Karpas-422 (cell line): ENCODE measurements at regions not wholly inside any gene's neighbourhood (a gene's known extent, or its start where the extent isn't known, plus 50 kb on each side); places are given as distances from the start of the nearest gene placed in this dataset.
"Not testable (repeated sequence)": the region's sequence is repeated elsewhere in the genome, so short reads cannot be mapped to it uniquely, and the experiment has no call there.

Experiments used
- DNase-seq: peaks from one replicate; pipeline ENCODE4 v3.0.0-alpha.2; 2015
- H2AFZ ChIP-seq: fragments of 200-600 bp; sonication (generic); 2 replicates; pipeline ENCODE4 v1.6.1; 2014; ENCODE audit warnings: antibody characterized with exemption, low read length, mixed read lengths
- H3K27ac ChIP-seq: fragments of 200-600 bp; sonication (generic); 2 replicates; pipeline ENCODE4 v1.5.1; 2014; ENCODE audit warnings: mild to moderate bottlenecking, low read length, moderate library complexity
- H3K27me3 ChIP-seq: fragments of 200-600 bp; sonication (generic); 2 replicates; pipeline ENCODE4 v1.6.1; 2014; ENCODE audit warnings: low read length, mixed read lengths
- H3K36me3 ChIP-seq: fragments of 200-600 bp; sonication (generic); 2 replicates; pipeline ENCODE4 v1.6.1; 2014; ENCODE audit warnings: low read length, mixed read lengths; ENCODE audit not compliant: insufficient read depth
- H3K4me1 ChIP-seq: fragments of 200-600 bp; sonication (generic); 2 replicates; pipeline ENCODE4 v1.6.1; 2014; ENCODE audit warnings: mild to moderate bottlenecking, low read length, mixed read lengths
- H3K4me2 ChIP-seq: fragments of 200-600 bp; sonication (generic); 2 replicates; pipeline ENCODE4 v1.6.1; 2014; ENCODE audit warnings: low read length, low read depth, mild to moderate bottlenecking; ENCODE audit not compliant: poor library complexity, severe bottlenecking
- H3K4me3 ChIP-seq: fragments of 200-600 bp; sonication (generic); 2 replicates; pipeline ENCODE4 v1.5.1; 2014; ENCODE audit warnings: mild to moderate bottlenecking, antibody characterized with exemption, low read length, mixed read lengths
- H3K79me2 ChIP-seq: fragments of 200-600 bp; sonication (generic); 2 replicates; pipeline ENCODE4 v1.6.1; 2014; ENCODE audit warnings: mild to moderate bottlenecking, low read length, mixed read lengths
- H3K9ac ChIP-seq: fragments of 200-600 bp; sonication (generic); 2 replicates; pipeline ENCODE4 v1.6.0; 2014; ENCODE audit warnings: low read length
- H3K9me2 ChIP-seq: fragments of 200-600 bp; sonication (generic), shearing (Covaris generic); replicated peaks from 2 replicates; pipeline ENCODE4 v1.6.0; 2014; ENCODE audit warnings: mild to moderate bottlenecking, low read length, moderate library complexity; ENCODE audit not compliant: insufficient read depth
- H3K9me3 ChIP-seq: fragments of 300-700, 200-600 bp; sonication (generic); 2 replicates; pipeline ENCODE4 v1.6.1; 2014; ENCODE audit warnings: low read length, mixed read lengths
- H4K20me1 ChIP-seq: fragments of 200-600 bp; sonication (generic); 2 replicates; pipeline ENCODE4 v1.6.1; 2014; ENCODE audit warnings: mild to moderate bottlenecking, antibody characterized with exemption, low read length, low read depth; ENCODE audit not compliant: insufficient read depth

DNA sequence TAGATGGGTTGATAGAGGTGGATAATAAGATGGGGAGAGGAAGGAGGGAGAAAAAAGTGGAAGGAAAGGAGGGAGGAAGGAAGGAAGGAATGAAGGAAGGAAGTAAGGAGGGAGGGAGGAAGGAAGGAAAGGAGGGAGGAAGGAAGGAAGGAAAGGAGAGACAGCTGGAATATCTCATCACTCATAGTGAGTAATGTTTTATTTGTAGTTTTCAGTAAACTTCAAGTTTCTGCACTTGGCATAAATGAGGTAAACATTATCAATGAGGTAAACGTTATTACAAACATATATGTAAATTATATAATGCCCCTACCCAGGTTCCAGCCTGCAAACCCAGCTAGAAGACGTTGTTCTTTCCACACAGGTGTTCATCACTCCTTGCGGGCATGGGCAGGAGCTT, 89.8 kb upstream of the XYLT1 start:
- no peaks in the 10 kb centered on the region for H3K27me3 ChIP-seq
- no peak overlapping the region for H3K27ac ChIP-seq
- no peaks in the 10 kb centered on the region for H3K36me3 ChIP-seq
- no peaks in the 10 kb centered on the region for H3K4me1 ChIP-seq
- no peak for DNase-seq
- no peak overlapping the region for H3K9ac ChIP-seq
- no peaks in the 10 kb centered on the region for H3K79me2 ChIP-seq
- no peak overlapping the region for H3K4me2 ChIP-seq
- no peaks in the 10 kb centered on the region for H3K9me3 ChIP-seq
- H3K4me3 ChIP-seq = no peak overlapping the region
- H2AFZ ChIP-seq = no peak overlapping the region
- H4K20me1 ChIP-seq = 0 out of 2 replicates have a peak, but pooled peaks cover 4% of the 10 kb centered on the region
- no peaks in the 10 kb centered on the region for H3K9me2 ChIP-seq

DNA sequence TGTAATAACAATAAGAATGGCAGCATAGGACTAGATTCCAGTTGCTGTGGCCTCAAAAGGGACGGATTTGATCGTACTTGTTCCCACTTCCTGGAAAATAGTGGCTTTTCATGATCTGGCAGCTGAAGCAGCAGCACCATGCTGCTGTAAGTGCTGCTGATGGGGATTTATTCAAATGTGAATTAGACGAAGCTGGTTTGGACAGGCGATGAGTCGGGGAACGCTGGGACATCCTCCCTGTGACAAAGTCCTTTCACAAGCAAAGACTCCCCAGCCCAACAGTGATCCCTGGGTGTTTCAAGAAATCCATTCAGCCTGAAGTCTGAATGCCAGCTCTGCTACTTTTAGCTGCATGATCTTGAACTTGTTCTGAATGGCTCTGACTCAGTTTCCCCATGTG, 88.6 kb upstream of the XYLT1 start:
- H2AFZ ChIP-seq = no peak overlapping the region
- H4K20me1 ChIP-seq = 0 out of 2 replicates have a peak, but pooled peaks cover 4% of the 10 kb centered on the region
- H3K27ac ChIP-seq = no peak overlapping the region
- no peaks in the 10 kb centered on the region for H3K9me3 ChIP-seq
- no peak for DNase-seq
- no peaks in the 10 kb centered on the region for H3K79me2 ChIP-seq
- no peaks in the 10 kb centered on the region for H3K4me1 ChIP-seq
- no peak overlapping the region for H3K4me2 ChIP-seq
- H3K36me3 ChIP-seq = no peaks in the 10 kb centered on the region
- no peak overlapping the region for H3K9ac ChIP-seq
- no peak overlapping the region for H3K4me3 ChIP-seq
- H3K27me3 ChIP-seq = no peaks in the 10 kb centered on the region
- H3K9me2 ChIP-seq = no peaks in the 10 kb centered on the region

DNA sequence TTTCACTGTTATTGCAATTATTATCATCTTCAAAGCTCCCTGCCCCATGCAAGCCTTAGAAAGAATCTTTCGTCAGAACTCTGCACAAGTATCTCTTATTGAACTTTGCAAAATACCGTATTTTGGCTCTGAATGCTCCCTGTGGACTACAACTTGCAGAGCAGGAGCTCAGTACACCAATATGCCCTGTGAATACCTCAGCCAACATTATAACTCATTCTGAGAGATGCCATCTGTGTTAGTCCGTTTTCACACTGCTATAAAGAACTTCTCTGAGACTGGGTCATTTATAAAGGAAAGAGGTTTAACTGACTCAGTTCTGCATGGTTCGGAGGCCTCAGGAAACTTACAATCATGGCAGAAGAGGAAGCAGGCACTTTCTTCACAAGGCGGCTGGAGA, 87.2 kb upstream of the XYLT1 start:
- no peaks in the 10 kb centered on the region for H3K79me2 ChIP-seq
- H3K9ac ChIP-seq = no peak overlapping the region
- DNase-seq = no peak
- H3K36me3 ChIP-seq = no peaks in the 10 kb centered on the region
- no peaks in the 10 kb centered on the region for H3K9me3 ChIP-seq
- H4K20me1 ChIP-seq = 0 out of 2 replicates have a peak, but pooled peaks cover 2% of the 10 kb centered on the region
- no peak overlapping the region for H3K4me3 ChIP-seq
- H3K27me3 ChIP-seq = no peaks in the 10 kb centered on the region
- H3K27ac ChIP-seq = no peak overlapping the region
- H3K9me2 ChIP-seq = no peaks in the 10 kb centered on the region
- no peak overlapping the region for H3K4me2 ChIP-seq
- no peaks in the 10 kb centered on the region for H3K4me1 ChIP-seq
- H2AFZ ChIP-seq = no peak overlapping the region

DNA sequence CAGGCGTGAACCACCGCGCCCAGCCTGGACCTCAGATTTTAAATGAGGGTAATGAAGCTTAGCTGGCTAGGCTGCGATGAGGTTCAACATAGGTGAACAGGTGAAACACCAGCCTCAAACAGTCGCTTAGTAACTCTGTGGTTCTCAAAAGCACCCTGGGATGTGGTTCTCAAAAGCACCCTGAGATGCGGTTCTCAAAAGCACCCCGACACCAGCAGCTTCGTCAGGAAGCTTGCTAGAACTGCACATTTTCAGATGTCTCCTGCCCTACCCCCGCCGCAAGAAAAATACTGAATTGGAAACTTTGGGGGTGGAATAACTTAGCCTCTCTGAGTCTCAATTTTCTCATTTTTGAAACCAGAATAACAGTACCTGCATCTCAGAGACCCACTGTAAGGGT, 86.7 kb upstream of the XYLT1 start:
- H3K4me3 ChIP-seq = no peak overlapping the region
- H4K20me1 ChIP-seq = no peaks in the 10 kb centered on the region
- no peak for DNase-seq
- no peaks in the 10 kb centered on the region for H3K36me3 ChIP-seq
- no peak overlapping the region for H2AFZ ChIP-seq
- H3K4me1 ChIP-seq = no peaks in the 10 kb centered on the region
- H3K27me3 ChIP-seq = no peaks in the 10 kb centered on the region
- H3K9me2 ChIP-seq = no peaks in the 10 kb centered on the region
- no peak overlapping the region for H3K27ac ChIP-seq
- H3K9me3 ChIP-seq = no peaks in the 10 kb centered on the region
- H3K79me2 ChIP-seq = no peaks in the 10 kb centered on the region
- no peak overlapping the region for H3K4me2 ChIP-seq
- H3K9ac ChIP-seq = no peak overlapping the region

DNA sequence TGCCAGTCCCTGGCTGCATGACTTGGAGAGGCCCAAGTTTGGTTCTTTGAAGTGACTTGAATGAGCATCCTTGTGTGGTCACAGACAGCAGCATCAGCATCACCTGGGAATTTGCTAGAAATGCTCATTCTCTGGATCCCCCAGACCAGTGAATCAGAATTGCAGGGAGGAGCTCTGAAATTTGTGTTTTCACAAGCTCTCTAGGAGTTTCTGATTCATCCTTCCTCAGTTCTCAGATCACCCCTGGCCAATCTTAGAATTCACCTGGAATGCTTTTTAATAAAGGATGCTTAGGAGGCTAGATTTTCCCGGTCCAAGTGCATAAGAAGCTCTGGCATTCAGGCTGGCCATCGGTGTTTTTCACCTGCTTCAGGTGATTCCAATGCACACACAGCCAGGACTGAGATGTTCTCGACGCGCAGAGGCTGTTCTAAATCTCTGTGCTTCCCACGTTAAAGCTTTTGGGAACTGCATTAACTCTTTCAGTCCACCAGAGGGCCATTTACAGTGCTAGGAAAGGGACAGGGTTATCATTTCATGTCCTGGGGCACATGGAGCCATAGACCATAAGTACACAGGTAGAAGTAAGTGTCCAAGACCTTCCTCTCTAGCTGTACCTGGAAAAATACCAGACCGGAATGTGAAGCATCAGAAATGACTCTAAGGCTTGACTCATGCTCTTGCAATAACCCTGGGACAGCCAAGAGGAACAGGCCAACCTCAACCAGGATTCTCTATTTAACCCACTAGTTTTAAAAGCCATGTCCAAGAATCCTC, 85.7 kb upstream of the XYLT1 start:
- H4K20me1 ChIP-seq = no peaks in the 10 kb centered on the region
- no peak overlapping the region for H3K4me2 ChIP-seq
- no peak overlapping the region for H3K27ac ChIP-seq
- H3K27me3 ChIP-seq = no peaks in the 10 kb centered on the region
- H3K36me3 ChIP-seq = no peaks in the 10 kb centered on the region
- H3K4me1 ChIP-seq = no peaks in the 10 kb centered on the region
- H3K79me2 ChIP-seq = no peaks in the 10 kb centered on the region
- H3K9me3 ChIP-seq = no peaks in the 10 kb centered on the region
- peak; percentile 65 for DNase-seq
- no peak overlapping the region for H3K9ac ChIP-seq
- H3K9me2 ChIP-seq = no peaks in the 10 kb centered on the region
- no peak overlapping the region for H3K4me3 ChIP-seq
- H2AFZ ChIP-seq = no peak overlapping the region

DNA sequence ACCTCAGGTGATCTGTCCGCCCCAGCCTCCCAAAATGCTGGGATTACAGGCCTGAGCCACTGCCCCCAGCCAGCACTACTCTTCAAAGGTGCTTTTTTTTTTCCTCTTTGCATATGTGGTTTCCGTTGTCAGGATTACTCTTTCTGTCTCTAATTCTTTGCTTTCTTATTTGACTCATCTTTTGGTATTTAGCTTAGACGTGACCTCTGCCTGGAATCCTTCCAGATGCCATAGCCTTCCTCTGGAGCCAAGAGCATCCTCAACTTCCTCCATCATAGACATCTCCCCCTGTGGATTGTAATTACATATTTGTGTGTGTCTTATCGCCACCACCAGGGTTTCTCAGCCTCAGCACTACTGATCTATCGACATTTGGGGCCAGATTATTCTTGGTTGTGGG, 84.4 kb upstream of the XYLT1 start:
- no peaks in the 10 kb centered on the region for H3K27me3 ChIP-seq
- no peak overlapping the region for H3K9ac ChIP-seq
- H4K20me1 ChIP-seq = no peaks in the 10 kb centered on the region
- DNase-seq = no peak
- H3K79me2 ChIP-seq = no peaks in the 10 kb centered on the region
- H3K4me2 ChIP-seq = no peak overlapping the region
- H3K27ac ChIP-seq = no peak overlapping the region
- H3K36me3 ChIP-seq = no peaks in the 10 kb centered on the region
- H3K4me1 ChIP-seq = no peaks in the 10 kb centered on the region
- H3K9me2 ChIP-seq = no peaks in the 10 kb centered on the region
- H3K9me3 ChIP-seq = no peaks in the 10 kb centered on the region
- no peak overlapping the region for H2AFZ ChIP-seq
- H3K4me3 ChIP-seq = no peak overlapping the region

DNA sequence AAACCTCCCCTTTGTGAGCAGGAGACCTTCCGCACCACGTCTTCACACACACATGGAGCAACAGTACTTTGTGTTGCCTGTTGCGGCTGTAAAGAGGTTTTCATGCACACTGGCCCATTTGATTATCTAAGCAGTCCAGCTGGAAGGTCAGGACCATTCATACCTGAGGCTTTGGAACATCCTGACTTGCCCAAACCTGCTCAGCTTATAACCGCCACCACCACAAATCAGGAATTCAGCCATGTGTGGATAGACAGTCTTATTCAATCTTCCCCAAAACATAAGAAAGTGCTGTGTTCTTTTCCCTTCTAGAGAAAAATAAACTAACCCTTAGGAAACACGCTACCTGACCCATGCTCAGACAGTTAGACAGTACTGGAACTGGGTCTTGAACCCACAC, 81.6 kb upstream of the XYLT1 start:
- Histone ChIP-seq H3K9ac (no peak overlapping the region), H3K36me3 (no peaks in the 10 kb centered on the region), H3K4me2 (no peak overlapping the region), H3K27me3 (no peaks in the 10 kb centered on the region), H3K9me3 (no peaks in the 10 kb centered on the region), H3K27ac (no peak overlapping the region), H3K4me3 (no peak overlapping the region), H3K79me2 (no peaks in the 10 kb centered on the region), H3K4me1 (no peaks in the 10 kb centered on the region), H2AFZ (no peak overlapping the region), H4K20me1 (no peaks in the 10 kb centered on the region), H3K9me2 (no peaks in the 10 kb centered on the region)
- no peak for DNase-seq

DNA sequence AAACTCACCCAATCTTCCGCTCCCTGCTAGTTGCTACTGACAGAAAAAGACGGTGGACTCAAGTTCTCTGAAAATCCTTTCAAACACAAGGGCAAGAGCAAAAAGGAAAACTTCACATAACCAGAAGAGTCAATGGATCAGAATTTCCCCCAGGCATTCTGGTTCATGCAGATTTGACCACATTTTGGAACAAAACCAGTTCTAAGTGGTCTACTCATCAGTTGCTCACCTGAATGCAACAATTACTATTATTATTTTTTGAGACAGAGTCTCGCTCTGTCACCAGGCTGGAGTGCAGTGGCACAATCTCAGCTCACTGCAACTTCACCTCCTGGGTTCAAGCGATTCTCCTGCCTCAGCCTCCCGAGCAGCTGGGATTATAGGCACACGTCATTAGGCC, 80.9 kb upstream of the XYLT1 start:
- not testable (repeated sequence) for H3K4me2 ChIP-seq, H3K27ac ChIP-seq, H3K4me3 ChIP-seq, H2AFZ ChIP-seq, DNase-seq, H3K9me3 ChIP-seq, H3K36me3 ChIP-seq, H3K9me2 ChIP-seq, H3K27me3 ChIP-seq, H3K4me1 ChIP-seq, H3K9ac ChIP-seq, H4K20me1 ChIP-seq, H3K79me2 ChIP-seq
